ENCODE measurements at regions not wholly inside any gene's neighbourhood (a gene's known extent, or its start where the extent isn't known, plus 50 kb on each side); places are given as distances from the start of the nearest gene placed in this dataset.

DNA sequence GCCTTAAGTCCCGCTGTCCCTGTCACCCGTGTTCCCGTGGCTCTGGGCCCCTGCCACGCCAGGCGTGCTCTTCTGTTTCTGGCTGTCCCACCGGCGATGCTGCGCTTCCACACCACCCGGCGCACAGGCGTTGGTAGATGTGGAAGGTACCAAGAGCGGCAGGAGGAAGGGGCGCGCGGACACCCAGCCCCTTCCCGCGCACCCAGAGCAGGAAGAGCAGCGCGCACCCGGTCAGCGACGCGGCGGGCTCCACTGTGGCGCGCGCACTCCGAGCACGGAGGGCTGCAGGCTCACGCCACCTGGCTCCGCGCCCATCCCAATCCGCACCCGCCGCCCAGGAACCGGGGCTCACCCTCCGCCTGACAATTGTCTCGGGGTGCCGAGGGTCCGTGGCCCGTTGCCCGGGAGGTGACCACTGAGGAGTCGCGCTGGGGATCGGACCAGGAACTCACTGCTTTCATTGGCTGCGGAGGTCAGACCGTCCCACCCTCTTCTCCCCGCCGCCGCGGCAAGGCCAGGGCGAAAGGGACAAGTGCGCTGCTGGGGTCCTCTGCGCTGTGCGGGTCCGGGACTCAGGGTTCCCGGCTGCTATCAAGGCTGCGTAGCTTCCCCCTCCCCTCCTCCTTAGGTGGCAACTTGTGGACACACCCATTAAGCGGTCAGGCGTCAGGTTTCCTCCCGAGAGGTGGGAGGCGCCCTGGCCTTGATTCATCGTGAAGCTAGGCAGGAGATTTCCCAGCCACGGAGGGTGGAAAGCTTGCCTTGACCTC, 121.6 kb upstream of the ZNF92 start:
- no peak overlapping the region for H3K27ac ChIP-seq (ENCODE audit: low read depth, low read length)
- peaks cover 3% of the 10 kb centered on the region; the same call in 1 of the 2 replicates for H3K23me2 ChIP-seq (ENCODE audit: low read depth, low read length)
- WGBS, 2 experiments (ENCODE audit: extremely low coverage in 1 of 2, insufficient coverage in 1 of 2, insufficient read length in 1 of 2, insufficient replicate concordance in 2 of 2, low coverage in 1 of 2, low lambda C conversion rate in 2 of 2, missing lambda C conversion rate in 1 of 2): 1% methylated on average over 49 of the region's 64 CpGs; no CpG with 5 or more reads in 1 of the 2 experiments
- FAIRE-seq: peak; percentile 84
- H3K4ac ChIP-seq (replicated peaks; ENCODE audit: insufficient read length, low read depth, low read length): peak overlapping the region; percentile 24
- peak overlapping the region; percentile 51 for H3K18ac ChIP-seq (ENCODE audit: extremely low read depth, low read length)
- peak overlapping the region; percentile 98; the same call in 1 of the 2 replicates for H2BK5ac ChIP-seq (ENCODE audit: low read depth, low read length)
- ChIA-PET CTCF (ENCODE audit: partially characterized antibody) (interaction anchor here (0.6 to 2.8 kb wide), 4 partner anchors 18 to 331 kb away, joined by 3 to 11 read pairs (median 3); no protein-coding TSS in a partner anchor), POLR2A (ENCODE audit: partially characterized antibody) (interaction anchor here (0.7 to 1.3 kb wide), 3 partner anchors 11 to 213 kb away, joined by 3 to 4 read pairs (median 3); no protein-coding TSS in a partner anchor)
- peak overlapping the region; percentile 71 for H3K56ac ChIP-seq (replicated peaks; ENCODE audit: insufficient read length, low read depth, low read length)
- DNase-seq (ENCODE audit: low read depth in 1 of 2, low spot score in 2 of 2): peak; percentile 85 to 93
- H3K4me2 ChIP-seq (ENCODE audit: insufficient read depth in 1 of 2, low read depth in 2 of 2, low read length in 2 of 2): peak overlapping the region; percentile 83 to 87
- peak overlapping the region; percentile 66 to 78 (median 70) for H3K4me3 ChIP-seq (ENCODE audit: extremely low read depth in 1 of 4, insufficient read depth in 2 of 4, low read depth in 3 of 4, low read length in 4 of 4)
- H3K79me2 ChIP-seq (ENCODE audit: control insufficient read depth in 1 of 2, insufficient read depth in 2 of 2, low read length in 2 of 2): no peaks in the 10 kb centered on the region
- peak overlapping the region; percentile 40; the same call in 1 of the 2 replicates for H2BK12ac ChIP-seq (ENCODE audit: low read depth, low read length)
- H2AK5ac ChIP-seq (ENCODE audit: low read depth, low read length): no peak overlapping the region
- no peaks in the 10 kb centered on the region for H3K36me3 ChIP-seq (ENCODE audit: control insufficient read depth in 2 of 4, insufficient read depth in 4 of 4, low read length in 3 of 4)
- 0 out of 2 replicates have a peak overlapping the region, but pooled peaks have one; percentile 37 for H2BK15ac ChIP-seq (ENCODE audit: low read length)
- H3K23ac ChIP-seq (ENCODE audit: insufficient read length): no peak overlapping the region
- H3K9ac ChIP-seq (replicated peaks in 1 of 4; ENCODE audit: extremely low read depth in 1 of 4, low read depth in 3 of 4, low read length in 3 of 4): peak overlapping the region; percentile 30 to 77 (median 60)
- no peaks in the 10 kb centered on the region for H4K20me1 ChIP-seq (replicated peaks in 1 of 2; ENCODE audit: control insufficient read depth in 1 of 2, insufficient read depth in 2 of 2, low read length in 2 of 2)
- peak overlapping the region; percentile 71 for H4K5ac ChIP-seq (ENCODE audit: insufficient read length, low read depth, low read length)
- H4K91ac ChIP-seq (replicated peaks; ENCODE audit: insufficient read length, low read length): peak overlapping the region; percentile 85
- peaks cover 0 to 8% (median 3%) of the 10 kb centered on the region in 4 experiments; a peak in 5 of 7 replicates for H3K4me1 ChIP-seq (replicated peaks in 1 of 4; ENCODE audit: control insufficient read depth in 3 of 4, insufficient read depth in 4 of 4, low read length in 3 of 4)
- no peaks in the 10 kb centered on the region for H3K9me3 ChIP-seq (ENCODE audit: insufficient read depth in 2 of 2, low read depth in 1 of 2, low read length in 1 of 2)
- H2BK20ac ChIP-seq (ENCODE audit: low read length): no peak overlapping the region
- no peak overlapping the region for H4K8ac ChIP-seq (ENCODE audit: extremely low read depth, insufficient read depth, low read length)
- H3K79me1 ChIP-seq (ENCODE audit: low read depth, low read length): no peaks in the 10 kb centered on the region; the same call in 1 of the 2 replicates
- no peak overlapping the region for H2BK120ac ChIP-seq (replicated peaks; ENCODE audit: low read depth, low read length)
- H2AFZ ChIP-seq (ENCODE audit: low read length): peak overlapping the region; percentile 14
- no peak overlapping the region for H3K14ac ChIP-seq (ENCODE audit: insufficient read length)
- no peaks in the 10 kb centered on the region for H3K27me3 ChIP-seq (replicated peaks in 1 of 4; ENCODE audit: control insufficient read depth in 3 of 4, extremely low read depth in 1 of 4, insufficient read depth in 3 of 4, low read length in 3 of 4)
- TF ChIP-seq EGR1 (IDR thresholded peaks at IDR 0.05; ENCODE audit: borderline replicate concordance, low read depth, low read length) (no peak), TEAD4 (IDR thresholded peaks at IDR 0.05; ENCODE audit: low read depth, low read length) (no peak), NRF1 (IDR thresholded peaks at IDR 0.05; ENCODE audit: low read depth, low read length) (no peak), MAFK (IDR thresholded peaks at IDR 0.05; ENCODE audit: low read depth, low read length) (no peak), CHD1 (IDR thresholded peaks at IDR 0.05; ENCODE audit: low read depth, low read length) (0 out of 2 replicates have a peak, but pooled peaks have one; percentile 6), YY1 (IDR thresholded peaks at IDR 0.05; ENCODE audit: low read depth, low read length) (no peak), CBX8 (IDR thresholded peaks at IDR 0.05; ENCODE audit: borderline replicate concordance, low read depth, low read length) (no peak), KDM4A (IDR thresholded peaks at IDR 0.05; ENCODE audit: low read depth, low read length, severe bottlenecking) (peak; percentile 74)
- TF ChIP-seq, protein P1, sequence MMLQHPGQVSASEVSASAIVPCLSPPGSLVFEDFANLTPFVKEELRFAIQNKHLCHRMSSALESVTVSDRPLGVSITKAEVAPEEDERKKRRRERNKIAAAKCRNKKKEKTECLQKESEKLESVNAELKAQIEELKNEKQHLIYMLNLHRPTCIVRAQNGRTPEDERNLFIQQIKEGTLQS (IDR thresholded peaks at IDR 0.05; ENCODE audit: insufficient read depth, low read depth, low read length): no peak
- TF ChIP-seq, protein P2, sequence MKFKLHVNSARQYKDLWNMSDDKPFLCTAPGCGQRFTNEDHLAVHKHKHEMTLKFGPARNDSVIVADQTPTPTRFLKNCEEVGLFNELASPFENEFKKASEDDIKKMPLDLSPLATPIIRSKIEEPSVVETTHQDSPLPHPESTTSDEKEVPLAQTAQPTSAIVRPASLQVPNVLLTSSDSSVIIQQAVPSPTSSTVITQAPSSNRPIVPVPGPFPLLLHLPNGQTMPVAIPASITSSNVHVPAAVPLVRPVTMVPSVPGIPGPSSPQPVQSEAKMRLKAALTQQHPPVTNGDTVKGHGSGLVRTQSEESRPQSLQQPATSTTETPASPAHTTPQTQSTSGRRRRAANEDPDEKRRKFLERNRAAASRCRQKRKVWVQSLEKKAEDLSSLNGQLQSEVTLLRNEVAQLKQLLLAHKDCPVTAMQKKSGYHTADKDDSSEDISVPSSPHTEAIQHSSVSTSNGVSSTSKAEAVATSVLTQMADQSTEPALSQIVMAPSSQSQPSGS (IDR thresholded peaks at IDR 0.05; ENCODE audit: low read length): no peak
